DOHH2 (cell line): ENCODE measurements at regions not wholly inside any gene's neighbourhood (a gene's known extent, or its start where the extent isn't known, plus 50 kb on each side); places are given as distances from the start of the nearest gene placed in this dataset.

Experiments
- H3F3A ChIP-seq: fragments of 200-600 bp; sonication (generic), shearing (Covaris generic); 2 replicates; pipeline ENCODE4 v1.6.0; 2016; ENCODE audit warnings: antibody characterized with exemption, mild to moderate bottlenecking; ENCODE audit not compliant: control insufficient read depth, insufficient read depth
- H3K27ac ChIP-seq: fragments of 200-600 bp; sonication (generic); 2 replicates; pipeline ENCODE4 v1.5.1; 2014; ENCODE audit warnings: low read depth, mild to moderate bottlenecking, low read length, moderate library complexity
- H3K27me3 ChIP-seq: fragments of 200-600 bp; sonication (generic); 2 replicates; pipeline ENCODE4 v1.6.1; 2014; ENCODE audit warnings: mild to moderate bottlenecking, low read length, mixed read lengths; ENCODE audit not compliant: control insufficient read depth
- H3K36me3 ChIP-seq: fragments of 200-600 bp; sonication (generic); 2 replicates; pipeline ENCODE4 v1.6.1; 2014; ENCODE audit warnings: mild to moderate bottlenecking, low read length, moderate library complexity, mixed read lengths; ENCODE audit not compliant: control insufficient read depth
- H3K4me1 ChIP-seq: fragments of 200-600 bp; sonication (generic); 2 replicates; pipeline ENCODE4 v1.6.1; 2014; ENCODE audit warnings: mild to moderate bottlenecking, low read length, mixed read lengths; ENCODE audit not compliant: control insufficient read depth
- H3K4me2 ChIP-seq: fragments of 200-600 bp; sonication (generic); 2 replicates; pipeline ENCODE4 v1.6.0; 2014; ENCODE audit warnings: mild to moderate bottlenecking, low read length, moderate library complexity
- H3K4me3 ChIP-seq: fragments of 200-600 bp; sonication (generic); 2 replicates; pipeline ENCODE4 v1.5.1; 2014; ENCODE audit warnings: mild to moderate bottlenecking, low read length, mixed read lengths
- H3K79me2 ChIP-seq: fragments of 200-600 bp; sonication (generic); 2 replicates; pipeline ENCODE4 v1.6.1; 2014; ENCODE audit warnings: mild to moderate bottlenecking, low read length, mixed read lengths; ENCODE audit not compliant: control insufficient read depth
- H3K9me2 ChIP-seq: fragments of 200-600 bp; sonication (generic); replicated peaks from 2 replicates; pipeline ENCODE4 v1.6.1; 2014; ENCODE audit warnings: mild to moderate bottlenecking, low read length, mixed read lengths; ENCODE audit not compliant: control insufficient read depth
- H3K9me3 ChIP-seq: fragments of 200-600 bp; sonication (generic); 2 replicates; pipeline ENCODE4 v1.6.1; 2014; ENCODE audit warnings: antibody characterized with exemption, low read length, mixed read lengths; ENCODE audit not compliant: control insufficient read depth, insufficient read depth
- H4K20me1 ChIP-seq: fragments of 200-600 bp; sonication (generic); 2 replicates; pipeline ENCODE4 v1.6.0; 2014; ENCODE audit warnings: low read depth, mild to moderate bottlenecking, antibody characterized with exemption, low read length, moderate library complexity; ENCODE audit not compliant: control insufficient read depth, insufficient read depth
- CTCF ChIP-seq: fragments of 200-600 bp; sonication (generic); IDR thresholded peaks from one replicate; pipeline ENCODE4 v1.5.1; 2014; ENCODE audit warnings: antibody characterized with exemption, mild to moderate bottlenecking, low read depth, low read length; ENCODE audit not compliant: poor library complexity, severe bottlenecking
- EZH2phosphoT487 ChIP-seq: fragments of 200-600 bp; sonication (generic); IDR thresholded peaks from 2 replicates; pipeline ENCODE4 v1.6.1; 2017; ENCODE audit warnings: borderline replicate concordance, mild to moderate bottlenecking, antibody characterized with exemption, low read length, moderate library complexity, mixed read lengths

DNA sequence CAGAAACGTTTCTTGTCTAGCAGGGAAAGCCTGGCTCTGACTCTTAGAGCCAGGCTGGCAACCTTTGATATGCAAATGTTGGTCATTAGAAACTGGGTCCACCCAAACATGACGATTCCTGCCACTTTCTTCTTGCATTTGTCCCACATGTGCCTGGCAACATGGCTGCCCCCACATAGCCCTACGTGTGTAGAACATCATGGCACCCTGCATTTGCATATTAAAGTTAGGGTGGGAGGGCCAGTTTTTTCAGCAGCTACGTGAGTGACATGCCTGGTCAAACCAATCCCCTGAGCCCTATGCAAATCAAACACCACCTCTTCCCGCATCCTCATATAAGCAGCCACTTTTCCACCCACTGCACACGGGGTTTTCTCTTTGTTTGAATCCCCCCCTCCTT, 95.0 kb downstream of the LIG4 start:
- Histone ChIP-seq H3K4me1 (no peaks in the 10 kb centered on the region), H3K27me3 (no peaks in the 10 kb centered on the region), H3K27ac (no peak overlapping the region), H3K9me3 (no peaks in the 10 kb centered on the region), H3K36me3 (no peaks in the 10 kb centered on the region), H3K9me2 (no peaks in the 10 kb centered on the region), H4K20me1 (no peaks in the 10 kb centered on the region), H3K79me2 (no peaks in the 10 kb centered on the region), H3K4me2 (no peak overlapping the region), H3F3A (no peaks in the 10 kb centered on the region), H3K4me3 (no peak overlapping the region)
- no peak for TF ChIP-seq CTCF
- no peak for TF ChIP-seq EZH2phosphoT487

DNA sequence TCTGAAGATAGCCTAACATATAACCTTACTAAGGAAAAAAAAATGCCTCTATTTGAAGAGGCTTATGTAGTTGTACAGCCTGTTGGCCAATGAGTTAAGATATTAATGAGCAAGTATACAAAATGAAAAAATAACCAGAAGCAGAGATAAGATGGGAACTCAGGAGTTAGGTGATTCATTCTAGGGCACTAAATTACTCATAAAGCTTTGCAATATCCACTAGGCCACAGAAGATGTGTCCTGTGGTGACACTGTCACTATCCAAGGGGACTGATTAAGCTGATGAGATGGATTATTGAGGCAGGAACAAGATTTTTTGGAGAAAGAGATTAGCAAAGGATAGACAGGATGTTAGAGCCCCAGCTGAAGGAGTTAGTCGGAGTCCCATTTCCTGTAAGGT, 99.6 kb downstream of the LIG4 start:
- no peaks in the 10 kb centered on the region for H3K79me2 ChIP-seq
- H3K4me3 ChIP-seq, result no peak overlapping the region
- no peak overlapping the region for H3K4me2 ChIP-seq
- no peaks in the 10 kb centered on the region for H3K36me3 ChIP-seq
- no peaks in the 10 kb centered on the region for H3K27me3 ChIP-seq
- no peaks in the 10 kb centered on the region for H3K9me3 ChIP-seq
- H3K4me1 ChIP-seq, result no peaks in the 10 kb centered on the region
- H4K20me1 ChIP-seq, result no peaks in the 10 kb centered on the region
- no peaks in the 10 kb centered on the region for H3K9me2 ChIP-seq
- H3K27ac ChIP-seq, result no peak overlapping the region
- TF ChIP-seq CTCF, result no peak
- no peak for TF ChIP-seq EZH2phosphoT487
- no peaks in the 10 kb centered on the region for H3F3A ChIP-seq

DNA sequence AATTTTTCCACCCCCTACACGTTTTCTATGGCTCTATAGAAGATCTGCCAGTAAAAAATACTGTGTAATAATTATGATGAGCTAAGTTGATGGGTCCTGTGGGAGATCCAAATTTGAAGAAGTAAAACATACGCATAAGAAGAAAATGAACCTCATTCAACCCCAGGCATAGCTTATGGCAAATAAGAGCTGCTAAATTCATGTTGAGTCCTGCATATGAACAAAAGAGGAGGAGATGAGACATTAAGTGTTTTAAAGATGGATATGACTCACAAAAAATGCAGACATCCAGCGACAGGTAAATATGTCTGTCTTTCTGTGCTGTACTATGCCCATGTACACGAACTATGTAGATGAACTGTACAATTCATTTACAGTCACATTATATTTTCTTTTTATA, 101.9 kb downstream of the LIG4 start:
- no peaks in the 10 kb centered on the region for H3F3A ChIP-seq
- H3K9me3 ChIP-seq, result no peaks in the 10 kb centered on the region
- H3K4me1 ChIP-seq, result no peaks in the 10 kb centered on the region
- H3K4me2 ChIP-seq, result no peak overlapping the region
- H3K79me2 ChIP-seq, result no peaks in the 10 kb centered on the region
- H3K36me3 ChIP-seq, result no peaks in the 10 kb centered on the region
- no peaks in the 10 kb centered on the region for H3K9me2 ChIP-seq
- no peak overlapping the region for H3K27ac ChIP-seq
- no peak overlapping the region for H3K4me3 ChIP-seq
- H3K27me3 ChIP-seq, result no peaks in the 10 kb centered on the region
- no peak for TF ChIP-seq CTCF
- TF ChIP-seq EZH2phosphoT487, result no peak
- no peaks in the 10 kb centered on the region for H4K20me1 ChIP-seq

DNA sequence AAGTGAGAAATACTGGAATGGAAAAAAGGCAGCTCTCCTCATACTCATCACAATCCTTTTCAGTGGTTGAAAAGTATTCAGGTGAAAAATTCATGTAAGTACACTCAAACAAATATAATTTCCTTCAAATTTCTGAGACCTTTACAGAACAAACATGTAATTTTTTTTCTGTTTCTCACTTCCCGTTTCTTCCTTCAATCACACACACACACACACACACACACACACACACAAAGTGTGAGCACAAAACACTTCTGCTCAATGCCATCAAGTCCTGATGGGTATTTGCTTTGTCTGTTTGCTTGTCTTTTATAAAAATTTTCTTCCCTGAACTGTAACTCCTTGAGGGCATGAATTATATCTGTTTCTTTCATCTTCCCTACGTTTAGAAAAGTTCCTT, 110.6 kb downstream of the LIG4 start:
- no peaks in the 10 kb centered on the region for H3F3A ChIP-seq
- H3K79me2 ChIP-seq, result no peaks in the 10 kb centered on the region
- H3K36me3 ChIP-seq, result no peaks in the 10 kb centered on the region
- H3K4me3 ChIP-seq, result no peak overlapping the region
- no peak overlapping the region for H3K4me2 ChIP-seq
- no peak for TF ChIP-seq EZH2phosphoT487
- no peak for TF ChIP-seq CTCF
- H4K20me1 ChIP-seq, result no peaks in the 10 kb centered on the region
- H3K9me3 ChIP-seq, result no peaks in the 10 kb centered on the region
- no peaks in the 10 kb centered on the region for H3K4me1 ChIP-seq
- no peaks in the 10 kb centered on the region for H3K9me2 ChIP-seq
- H3K27ac ChIP-seq, result no peak overlapping the region
- no peaks in the 10 kb centered on the region for H3K27me3 ChIP-seq
